ENCODE measurements at regions not wholly inside any gene's neighbourhood (a gene's known extent, or its start where the extent isn't known, plus 50 kb on each side); places are given as distances from the start of the nearest gene placed in this dataset.

DNA sequence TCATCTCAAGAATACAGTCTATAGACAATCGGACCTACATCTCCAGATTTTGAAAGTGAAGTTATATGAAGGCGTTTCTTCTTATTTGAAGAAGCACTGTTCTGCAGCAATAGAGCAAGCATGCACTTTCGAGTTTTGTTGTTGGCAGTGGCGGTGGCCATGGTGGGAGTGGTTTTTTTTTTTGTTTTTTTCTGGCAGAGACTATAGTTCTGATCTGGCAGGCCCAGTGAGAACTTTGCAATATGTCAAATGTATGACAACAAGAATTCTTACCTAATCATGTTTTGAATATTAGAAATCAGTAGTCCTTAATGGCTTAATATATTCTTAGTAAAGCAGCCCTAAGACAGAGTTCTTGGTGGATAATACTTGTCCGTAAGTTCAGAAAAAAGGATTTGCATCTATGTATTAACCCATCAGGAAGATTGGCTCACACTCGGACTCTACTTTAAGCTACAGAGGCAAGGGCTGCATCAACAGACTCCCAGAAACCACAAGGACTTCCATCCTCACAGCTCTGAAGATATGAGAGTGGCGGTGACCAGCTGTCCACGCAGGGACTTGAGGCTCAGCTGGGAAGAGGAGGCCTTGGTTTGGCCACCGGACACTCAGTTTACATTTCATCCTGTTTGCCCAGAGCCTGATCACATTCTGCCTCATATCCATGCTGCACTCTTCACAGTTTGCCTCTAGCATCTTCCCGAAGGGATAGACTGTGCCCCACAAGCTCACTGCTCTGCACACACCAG, 124.1 kb upstream of the THBS1 start (continued):
- TF ChIP-seq ZFP37 (CRISPR knock-in tag; IDR thresholded peaks at IDR 0.05; ENCODE audit: borderline replicate concordance) (no peak), IRF2 (CRISPR knock-in tag; IDR thresholded peaks at IDR 0.05) (no peak), ZBTB21 (CRISPR knock-in tag; IDR thresholded peaks at IDR 0.05) (no peak)

DNA sequence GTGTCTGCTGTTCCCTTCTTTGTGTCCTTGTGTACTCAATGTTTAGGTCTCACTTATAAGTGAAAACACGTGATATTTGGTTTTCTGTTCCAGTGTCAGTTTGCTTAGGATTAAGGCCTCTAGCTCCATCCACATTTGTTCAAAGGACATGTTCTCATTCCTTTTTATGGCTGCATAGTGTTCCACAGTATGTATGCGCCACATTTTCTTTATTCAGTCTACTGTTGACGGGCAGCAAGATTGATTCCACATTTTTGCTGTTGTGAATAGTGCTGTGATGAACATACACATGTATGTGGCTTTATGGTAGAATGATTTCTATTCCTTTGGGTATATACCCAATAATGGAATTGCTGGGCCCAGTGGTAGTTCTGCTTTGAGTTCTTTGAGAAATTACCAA, 122.7 kb upstream of the THBS1 start:
- POLR2A ChIA-PET: no interaction called here
- intact Hi-C loops (cut with micrococcal nuclease; ENCODE audit: unreplicated experiment) (loop anchor here (5.0 kb wide), 1 partner anchor 186 kb away; no protein-coding TSS in a partner anchor), in situ Hi-C loops (cut with HindIII; ENCODE audit: extremely low pct_ligation_motif_present, low pct_unique_long_range_greater_than_20kb) (no loop called here)
- 77% methylated on average over 3 of the region's 3 CpGs for WGBS (ENCODE audit: low lambda C conversion rate)
- Histone ChIP-seq H3K9me3 (ENCODE audit: low read length) (no peaks in the 10 kb centered on the region), H3K4me2 (ENCODE audit: low read depth, low read length) (no peak overlapping the region), H3K27ac (ENCODE audit: extremely low read length, insufficient read depth, low read length) (no peak overlapping the region), H2AFZ (ENCODE audit: low read length) (no peak overlapping the region), H3K9ac (ENCODE audit: insufficient read depth, low read depth, low read length) (no peak overlapping the region), H3K4me1 (ENCODE audit: insufficient read depth, low read length) (peaks cover 35% of the 10 kb centered on the region), H3K4me3 (replicated peaks in 1 of 3; ENCODE audit: insufficient read depth in 1 of 3, low read depth in 2 of 3, low read length in 3 of 3) (no peak overlapping the region), H3K36me3 (replicated peaks in 1 of 2; ENCODE audit: control insufficient read depth in 1 of 2, insufficient read depth in 2 of 2, low read length in 2 of 2) (no peaks in the 10 kb centered on the region), H3K27me3 (ENCODE audit: control insufficient read depth in 1 of 2, insufficient read depth in 2 of 2, low read length in 2 of 2) (no peaks in the 10 kb centered on the region), H4K20me1 (ENCODE audit: insufficient read depth, low read length) (no peaks in the 10 kb centered on the region), H3K79me2 (ENCODE audit: insufficient read depth, low read length) (no peaks in the 10 kb centered on the region)
- FAIRE-seq: no peak
- CTCF ChIA-PET (ENCODE audit: low intra/inter-chr PET ratio, low total read pairs): no interaction called here
- no peak for ATAC-seq
- no TSS peak for BruUV-seq (replicated peaks)
- no peak for DNase-seq (ENCODE audit: low spot score)
- TF ChIP-seq ARNT2 (CRISPR knock-in tag; IDR thresholded peaks at IDR 0.05; ENCODE audit: low read depth) (no peak), MTA1 (CRISPR knock-in tag; IDR thresholded peaks at IDR 0.05; ENCODE audit: borderline replicate concordance) (no peak), KMT2B (CRISPR knock-in tag; IDR thresholded peaks at IDR 0.05) (no peak), ZSCAN30 (CRISPR knock-in tag; IDR thresholded peaks at IDR 0.05) (no peak), ZNF20 (CRISPR knock-in tag; IDR thresholded peaks at IDR 0.05) (no peak), MBNL3 (CRISPR knock-in tag; conservative IDR thresholded peaks at IDR 0.05) (no peak), ZNF562 (CRISPR knock-in tag; IDR thresholded peaks at IDR 0.05; ENCODE audit: borderline replicate concordance) (no peak), FOXO1 (CRISPR knock-in tag; IDR thresholded peaks at IDR 0.05) (no peak)
- TF ChIP-seq, protein P1, sequence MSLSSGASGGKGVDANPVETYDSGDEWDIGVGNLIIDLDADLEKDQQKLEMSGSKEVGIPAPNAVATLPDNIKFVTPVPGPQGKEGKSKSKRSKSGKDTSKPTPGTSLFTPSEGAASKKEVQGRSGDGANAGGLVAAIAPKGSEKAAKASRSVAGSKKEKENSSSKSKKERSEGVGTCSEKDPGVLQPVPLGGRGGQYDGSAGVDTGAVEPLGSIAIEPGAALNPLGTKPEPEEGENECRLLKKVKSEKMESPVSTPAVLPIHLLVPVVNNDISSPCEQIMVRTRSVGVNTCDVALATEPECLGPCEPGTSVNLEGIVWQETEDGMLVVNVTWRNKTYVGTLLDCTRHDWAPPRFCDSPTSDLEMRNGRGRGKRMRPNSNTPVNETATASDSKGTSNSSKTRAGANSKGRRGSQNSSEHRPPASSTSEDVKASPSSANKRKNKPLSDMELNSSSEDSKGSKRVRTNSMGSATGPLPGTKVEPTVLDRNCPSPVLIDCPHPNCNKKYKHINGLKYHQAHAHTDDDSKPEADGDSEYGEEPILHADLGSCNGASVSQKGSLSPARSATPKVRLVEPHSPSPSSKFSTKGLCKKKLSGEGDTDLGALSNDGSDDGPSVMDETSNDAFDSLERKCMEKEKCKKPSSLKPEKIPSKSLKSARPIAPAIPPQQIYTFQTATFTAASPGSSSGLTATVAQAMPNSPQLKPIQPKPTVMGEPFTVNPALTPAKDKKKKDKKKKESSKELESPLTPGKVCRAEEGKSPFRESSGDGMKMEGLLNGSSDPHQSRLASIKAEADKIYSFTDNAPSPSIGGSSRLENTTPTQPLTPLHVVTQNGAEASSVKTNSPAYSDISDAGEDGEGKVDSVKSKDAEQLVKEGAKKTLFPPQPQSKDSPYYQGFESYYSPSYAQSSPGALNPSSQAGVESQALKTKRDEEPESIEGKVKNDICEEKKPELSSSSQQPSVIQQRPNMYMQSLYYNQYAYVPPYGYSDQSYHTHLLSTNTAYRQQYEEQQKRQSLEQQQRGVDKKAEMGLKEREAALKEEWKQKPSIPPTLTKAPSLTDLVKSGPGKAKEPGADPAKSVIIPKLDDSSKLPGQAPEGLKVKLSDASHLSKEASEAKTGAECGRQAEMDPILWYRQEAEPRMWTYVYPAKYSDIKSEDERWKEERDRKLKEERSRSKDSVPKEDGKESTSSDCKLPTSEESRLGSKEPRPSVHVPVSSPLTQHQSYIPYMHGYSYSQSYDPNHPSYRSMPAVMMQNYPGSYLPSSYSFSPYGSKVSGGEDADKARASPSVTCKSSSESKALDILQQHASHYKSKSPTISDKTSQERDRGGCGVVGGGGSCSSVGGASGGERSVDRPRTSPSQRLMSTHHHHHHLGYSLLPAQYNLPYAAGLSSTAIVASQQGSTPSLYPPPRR (CRISPR knock-in tag; IDR thresholded peaks at IDR 0.05; ENCODE audit: borderline replicate concordance): no peak
- TF ChIP-seq, protein P2, sequence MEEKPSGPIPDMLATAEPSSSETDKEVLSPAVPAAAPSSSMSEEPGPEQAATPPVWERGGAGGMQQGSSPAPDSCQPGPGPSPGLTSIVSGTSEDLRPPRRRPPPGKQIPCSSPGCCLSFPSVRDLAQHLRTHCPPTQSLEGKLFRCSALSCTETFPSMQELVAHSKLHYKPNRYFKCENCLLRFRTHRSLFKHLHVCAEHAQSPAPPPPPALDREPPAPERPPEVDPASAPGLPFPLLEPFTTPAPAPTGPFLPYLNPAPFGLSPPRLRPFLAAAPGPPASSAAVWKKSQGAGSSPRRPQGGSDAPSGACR (CRISPR knock-in tag; IDR thresholded peaks at IDR 0.05): no peak
- TF ChIP-seq, protein P3, sequence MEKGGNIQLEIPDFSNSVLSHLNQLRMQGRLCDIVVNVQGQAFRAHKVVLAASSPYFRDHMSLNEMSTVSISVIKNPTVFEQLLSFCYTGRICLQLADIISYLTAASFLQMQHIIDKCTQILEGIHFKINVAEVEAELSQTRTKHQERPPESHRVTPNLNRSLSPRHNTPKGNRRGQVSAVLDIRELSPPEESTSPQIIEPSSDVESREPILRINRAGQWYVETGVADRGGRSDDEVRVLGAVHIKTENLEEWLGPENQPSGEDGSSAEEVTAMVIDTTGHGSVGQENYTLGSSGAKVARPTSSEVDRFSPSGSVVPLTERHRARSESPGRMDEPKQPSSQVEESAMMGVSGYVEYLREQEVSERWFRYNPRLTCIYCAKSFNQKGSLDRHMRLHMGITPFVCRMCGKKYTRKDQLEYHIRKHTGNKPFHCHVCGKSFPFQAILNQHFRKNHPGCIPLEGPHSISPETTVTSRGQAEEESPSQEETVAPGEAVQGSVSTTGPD (CRISPR knock-in tag; IDR thresholded peaks at IDR 0.05): no peak
